IMR-90 (cell line): ENCODE measurements at regions not wholly inside any gene's neighbourhood (a gene's known extent, or its start where the extent isn't known, plus 50 kb on each side); places are given as distances from the start of the nearest gene placed in this dataset.

Experiments
- ATAC-seq: fragments of 200-7000 bp; cut with Tn5 transposase; 2 replicates; pipeline ENCODE4 v1.9.1; 2020; ENCODE audit warnings: low read depth, mild to moderate bottlenecking, moderate library complexity
- BruUV-seq: library from RNA; stranded (reverse); fragments of 400-500 nt; replicated peaks from 2 replicates; lab custom pipeline; 2021; lab: Mats Ljungman, UMichigan
- CTCF ChIA-PET: fragments of 300-600 bp; formaldehyde crosslinking; extraction: SDS; loops from one replicate; lab custom pipeline; 2021; ENCODE audit warnings: antibody characterized with exemption; lab: Yijun Ruan, JAX
- POLR2A ChIA-PET: fragments of 300-600 bp; sonication (Branson Sonifier 250); formaldehyde crosslinking; loops from one replicate; lab custom pipeline; 2022; ENCODE audit warnings: antibody characterized with exemption; ENCODE audit not compliant: unreplicated experiment; lab: Charles Lee
- DNase-seq: peaks from one replicate; pipeline ENCODE4 v3.0.0; 2013
- H2AFZ ChIP-seq: replicated peaks from 2 replicates; pipeline ENCODE3; 2013; ENCODE audit warnings: low read length, mild to moderate bottlenecking; ENCODE audit not compliant: poor library complexity
- H2AK5ac ChIP-seq: 2 replicates; pipeline ENCODE4 v1.6.1; 2013; ENCODE audit warnings: low read depth, low read length, inconsistent platforms
- H2AK9ac ChIP-seq: replicated peaks from 2 replicates; pipeline ENCODE3; 2013; ENCODE audit warnings: mild to moderate bottlenecking, low read depth, low read length, moderate library complexity; ENCODE audit not compliant: poor library complexity
- H2BK120ac ChIP-seq: 2 replicates; pipeline ENCODE4 v1.6.1; 2013; ENCODE audit warnings: low read depth, low read length, inconsistent platforms
- H2BK15ac ChIP-seq: 3 replicates; pipeline ENCODE4 v1.6.1; 2013; ENCODE audit warnings: low read depth, low read length, inconsistent platforms
- H2BK20ac ChIP-seq: 2 replicates; pipeline ENCODE4 v1.6.1; 2013; ENCODE audit warnings: low read depth, mild to moderate bottlenecking, inconsistent platforms, low read length, moderate library complexity
- H2BK5ac ChIP-seq: 2 replicates; pipeline ENCODE4 v1.6.1; 2013; ENCODE audit warnings: mild to moderate bottlenecking, low read depth, low read length, inconsistent platforms; ENCODE audit not compliant: poor library complexity, severe bottlenecking
- H3K14ac ChIP-seq: replicated peaks from 2 replicates; pipeline ENCODE4 v1.6.1; 2013; ENCODE audit warnings: low read depth, low read length, inconsistent platforms
- H3K18ac ChIP-seq: 2 replicates; pipeline ENCODE4 v1.6.1; 2013; ENCODE audit warnings: low read depth, low read length, control low read depth
- H3K23ac ChIP-seq: 2 replicates; pipeline ENCODE4 v1.6.1; 2013; ENCODE audit warnings: low read depth, low read length, inconsistent platforms
- H3K27ac ChIP-seq: 2 replicates; pipeline ENCODE4 v1.5.1; 2013; ENCODE audit warnings: mild to moderate bottlenecking, control low read depth, low read length; ENCODE audit not compliant: insufficient read depth
- H3K27me3 ChIP-seq: 2 replicates; pipeline ENCODE4 v1.6.1; 2013; ENCODE audit warnings: low read length; ENCODE audit not compliant: control insufficient read depth, insufficient read depth
- H3K36me3 ChIP-seq: 2 replicates; pipeline ENCODE4 v1.6.1; 2013; ENCODE audit warnings: low read length, mixed read lengths; ENCODE audit not compliant: control insufficient read depth, insufficient read depth
- H3K4ac ChIP-seq: 2 replicates; pipeline ENCODE4 v1.6.1; 2013; ENCODE audit warnings: low read depth, low read length, inconsistent platforms
- H3K4me1 ChIP-seq: 2 replicates; pipeline ENCODE4 v1.6.1; 2013; ENCODE audit warnings: low read length, mixed read lengths; ENCODE audit not compliant: control insufficient read depth, insufficient read depth
- H3K4me2 ChIP-seq: 2 replicates; pipeline ENCODE4 v1.6.1; 2013; ENCODE audit warnings: low read depth, mild to moderate bottlenecking, control low read depth, low read length, moderate library complexity
- H3K4me3 ChIP-seq: 2 replicates; pipeline ENCODE4 v1.5.1; 2013; ENCODE audit warnings: low read depth, mild to moderate bottlenecking, control low read depth, low read length, moderate library complexity; ENCODE audit not compliant: insufficient read depth
- H3K56ac ChIP-seq: 2 replicates; pipeline ENCODE4 v1.6.1; 2013; ENCODE audit warnings: low read length, inconsistent platforms; ENCODE audit not compliant: insufficient read depth; ENCODE audit errors: extremely low read depth
- H3K79me1 ChIP-seq, 2 experiments: 2 replicates each; pipeline ENCODE4 v1.6.1; 2013; ENCODE audit warnings: low read length in 2 of 2, inconsistent platforms in 1 of 2, low read depth in 1 of 2
- H3K9ac ChIP-seq: 2 replicates; pipeline ENCODE4 v1.6.1; 2013; ENCODE audit warnings: low read depth, low read length, control low read depth
- H3K9me1 ChIP-seq: 2 replicates; pipeline ENCODE4 v1.6.1; 2013; ENCODE audit warnings: low read length, inconsistent platforms; ENCODE audit not compliant: insufficient read depth
- H3K9me3 ChIP-seq: 2 replicates; pipeline ENCODE4 v1.6.1; 2013; ENCODE audit warnings: low read length; ENCODE audit not compliant: control insufficient read depth, insufficient read depth
- H4K20me1 ChIP-seq: 2 replicates; pipeline ENCODE4 v1.6.1; 2013; ENCODE audit warnings: low read length, inconsistent platforms; ENCODE audit not compliant: insufficient read depth
- H4K5ac ChIP-seq: 2 replicates; pipeline ENCODE4 v1.6.1; 2013; ENCODE audit warnings: mild to moderate bottlenecking, low read depth, low read length, control low read depth
- H4K8ac ChIP-seq, 2 experiments: 2 replicates each; pipeline ENCODE4 v1.6.1; 2013; ENCODE audit warnings: low read depth in 2 of 2, low read length in 2 of 2, control low read depth in 1 of 2, inconsistent platforms in 1 of 2
- H4K91ac ChIP-seq: 2 replicates; pipeline ENCODE4 v1.6.1; 2013; ENCODE audit warnings: low read depth, low read length, inconsistent platforms; ENCODE audit not compliant: insufficient read depth
- BHLHE40 ChIP-seq: fragments of 150-350 bp; IDR thresholded peaks from 2 replicates; pipeline ENCODE4 v1.6.1; 2016; ENCODE audit warnings: mild to moderate bottlenecking, low read depth, low read length
- CEBPB ChIP-seq: IDR thresholded peaks from 2 replicates; pipeline ENCODE4 v1.6.1; 2012; ENCODE audit warnings: low read depth, low read length, improper control_type of control experiment
- CHD1 ChIP-seq: IDR thresholded peaks from 2 replicates; pipeline ENCODE4 v1.6.1; 2012; ENCODE audit warnings: low read depth, low read length, improper control_type of control experiment
- FOS ChIP-seq: fragments of 150-350 bp; IDR thresholded peaks from 2 replicates; pipeline ENCODE4 v1.6.1; 2016; ENCODE audit warnings: low read depth, low read length
- MAFK ChIP-seq: IDR thresholded peaks from 2 replicates; pipeline ENCODE4 v1.6.1; 2012; ENCODE audit warnings: low read depth, low read length, improper control_type of control experiment
- MAZ ChIP-seq: IDR thresholded peaks from 2 replicates; pipeline ENCODE4 v1.6.1; 2012; ENCODE audit warnings: low read depth, mild to moderate bottlenecking, low read length, improper control_type of control experiment, moderate library complexity, borderline replicate concordance
- MXI1 ChIP-seq: IDR thresholded peaks from 2 replicates; pipeline ENCODE4 v1.6.1; 2012; ENCODE audit warnings: low read depth, mild to moderate bottlenecking, low read length, moderate library complexity, borderline replicate concordance
- NFE2L2 ChIP-seq: fragments of 150-350 bp; IDR thresholded peaks from 2 replicates; pipeline ENCODE4 v1.6.1; 2016; ENCODE audit warnings: low read depth, mild to moderate bottlenecking, low read length
- POLR2A ChIP-seq: IDR thresholded peaks from 2 replicates; pipeline ENCODE4 v1.6.1; 2012; ENCODE audit warnings: mild to moderate bottlenecking, low read depth, low read length
- RAD21 ChIP-seq: IDR thresholded peaks from 2 replicates; pipeline ENCODE4 v1.6.1; 2012; ENCODE audit warnings: low read length, improper control_type of control experiment
- RCOR1 ChIP-seq: IDR thresholded peaks from 2 replicates; pipeline ENCODE4 v1.6.1; 2012; ENCODE audit warnings: mild to moderate bottlenecking, low read length, improper control_type of control experiment; ENCODE audit not compliant: insufficient replicate concordance
- RFX5 ChIP-seq: IDR thresholded peaks from 2 replicates; pipeline ENCODE4 v1.8.0; 2012; ENCODE audit warnings: low read depth, mild to moderate bottlenecking, low read length, moderate library complexity
- SMC3 ChIP-seq: fragments of 150-350 bp; IDR thresholded peaks from 2 replicates; pipeline ENCODE4 v1.6.1; 2016; ENCODE audit warnings: low read depth, mild to moderate bottlenecking, antibody characterized with exemption, low read length, moderate library complexity
- WGBS, 2 experiments: methylation state at CpG; one replicate each; pipeline versions ENCODE4 v1.1.5 to v1.1.7; 2013; ENCODE audit warnings: missing lambda C conversion rate in 2 of 2; ENCODE audit not compliant: insufficient read length in 1 of 2; ENCODE audit errors: extremely low coverage in 2 of 2; 5-methylcytosine and 5-hydroxymethylcytosine counted together
- dilution Hi-C: fragments of 300-500 bp; cut with HindIII; formaldehyde crosslinking; loops from one replicate; pipeline ENCODE4 v1.14.3; 2018; ENCODE audit warnings: low sequenced_read_pairs; ENCODE audit not compliant: unreplicated experiment
- in situ Hi-C: fragments of 300-500 bp; cut with MboI; formaldehyde crosslinking; loops from 3 replicates; pipeline ENCODE4 v1.14.3; 2019; ENCODE audit warnings: low sequenced_read_pairs, inconsistent platforms, mixed read lengths
- intact Hi-C: fragments of 100-400 bp; cut with micrococcal nuclease; formaldehyde crosslinking; loops from 2 replicates; pipeline ENCODE4 v1.10.0; 2022
- TF ChIP-seq, protein P1 (sequence below): fragments of 150-350 bp; IDR thresholded peaks from 2 replicates; pipeline ENCODE4 v1.6.1; 2016; ENCODE audit warnings: low read depth, mild to moderate bottlenecking, low read length, moderate library complexity, borderline replicate concordance

DNA sequence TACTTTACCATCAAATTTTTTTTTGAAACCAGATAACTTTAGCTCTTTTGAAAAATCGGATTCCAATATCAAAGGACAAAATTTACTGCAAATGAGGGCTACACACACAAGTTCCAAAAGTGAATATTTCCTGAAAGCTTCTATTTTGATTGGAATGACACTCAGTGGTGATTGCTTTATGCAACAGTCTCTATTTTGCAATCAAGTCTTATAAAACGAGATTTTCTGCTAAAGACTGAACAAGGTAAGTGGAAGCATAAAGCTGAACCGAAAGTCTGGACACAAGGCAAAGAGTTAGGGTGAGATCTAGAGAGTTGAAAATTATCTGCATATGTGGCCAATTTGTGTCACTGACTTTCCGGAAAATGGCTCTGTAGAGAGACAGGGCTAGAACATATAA, 145.0 kb upstream of the OSR1 start:
- Histone ChIP-seq H3K23ac (no peak overlapping the region), H3K4me3 (no peak overlapping the region), H3K9me1 (no peaks in the 10 kb centered on the region), H3K56ac (no peak overlapping the region), H3K4me2 (no peak overlapping the region), H4K8ac (no peak overlapping the region), H3K18ac (no peak overlapping the region), H3K79me1 (no peaks in the 10 kb centered on the region), H3K4ac (no peak overlapping the region), H4K20me1 (no peaks in the 10 kb centered on the region), H3K14ac (no peak overlapping the region), H4K5ac (no peak overlapping the region), H2BK15ac (no peak overlapping the region), H3K4me1 (no peaks in the 10 kb centered on the region; the same call in 1 of the 2 replicates), H3K27me3 (peaks cover 17% of the 10 kb centered on the region), H3K9ac (no peak overlapping the region), H2BK20ac (no peak overlapping the region), H3K9me3 (no peaks in the 10 kb centered on the region), H2AK5ac (no peak overlapping the region), H3K27ac (no peak overlapping the region), H2BK5ac (no peak overlapping the region), H4K91ac (no peak overlapping the region), H3K36me3 (no peaks in the 10 kb centered on the region), H2AFZ (no peak overlapping the region), H2AK9ac (no peak overlapping the region), H2BK120ac (no peak overlapping the region)
- dilution Hi-C loops: no loop called here
- in situ Hi-C loops: no loop called here
- WGBS, 2 experiments: 100% methylated on average over 1 of the region's 4 CpGs; no CpG with 5 or more reads in 1 of the 2 experiments
- POLR2A ChIA-PET: no interaction called here
- ATAC-seq: no peak
- CTCF ChIA-PET: interaction anchor here (0.6 kb wide), 1 partner anchor 1891 kb away, joined by 3 read pairs; no protein-coding TSS in a partner anchor
- intact Hi-C loops: no loop called here
- no TSS peak for BruUV-seq
- DNase-seq: no peak
- TF ChIP-seq RCOR1 (no peak), MAFK (no peak), SMC3 (no peak), RFX5 (no peak), POLR2A (no peak), FOS (no peak), MXI1 (no peak), NFE2L2 (no peak), BHLHE40 (no peak), RAD21 (no peak), CHD1 (no peak), MAZ (no peak), CEBPB (no peak)
- TF ChIP-seq, protein P1, sequence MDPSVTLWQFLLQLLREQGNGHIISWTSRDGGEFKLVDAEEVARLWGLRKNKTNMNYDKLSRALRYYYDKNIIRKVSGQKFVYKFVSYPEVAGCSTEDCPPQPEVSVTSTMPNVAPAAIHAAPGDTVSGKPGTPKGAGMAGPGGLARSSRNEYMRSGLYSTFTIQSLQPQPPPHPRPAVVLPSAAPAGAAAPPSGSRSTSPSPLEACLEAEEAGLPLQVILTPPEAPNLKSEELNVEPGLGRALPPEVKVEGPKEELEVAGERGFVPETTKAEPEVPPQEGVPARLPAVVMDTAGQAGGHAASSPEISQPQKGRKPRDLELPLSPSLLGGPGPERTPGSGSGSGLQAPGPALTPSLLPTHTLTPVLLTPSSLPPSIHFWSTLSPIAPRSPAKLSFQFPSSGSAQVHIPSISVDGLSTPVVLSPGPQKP: no peak
